GM19438 (cell line): ENCODE measurements at regions not wholly inside any gene's neighbourhood (a gene's known extent, or its start where the extent isn't known, plus 50 kb on each side); places are given as distances from the start of the nearest gene placed in this dataset.

ENCODE experiments used
- ATAC-seq: cut with Tn5 transposase; IDR thresholded peaks from one replicate; pipeline ENCODE4 v1.9.1; 2021; ENCODE audit warnings: low read depth; ENCODE audit not compliant: unreplicated experiment

GRCh38 chr6:133630651-133631050 is 258.3 kb upstream of the TCF21 start:
- no peak for ATAC-seq

- no peak for ATAC-seq
Observed at GRCh38 chr6:133631421-133631820, 257.5 kb upstream of the TCF21 start.

DNA sequence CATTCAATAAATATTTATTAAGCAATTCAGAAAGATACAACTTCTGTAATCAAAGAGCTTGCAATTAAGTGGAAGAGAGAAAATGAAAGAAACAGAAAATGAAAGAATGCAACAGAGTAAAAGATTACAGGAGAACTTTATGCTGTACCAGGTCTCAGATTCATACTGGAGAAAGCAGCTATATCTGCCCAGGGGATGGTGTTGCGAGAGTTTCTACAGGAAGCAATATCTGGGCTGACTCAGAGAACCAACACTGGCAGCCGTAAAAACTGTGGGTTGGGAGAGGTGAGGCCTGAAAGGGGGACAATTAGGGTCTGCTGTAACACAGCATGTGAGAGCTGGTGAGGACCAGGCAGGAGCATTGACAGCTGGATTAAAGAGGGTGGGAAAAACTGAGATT is 256.7 kb upstream of the TCF21 start:
- ATAC-seq = no peak

DNA sequence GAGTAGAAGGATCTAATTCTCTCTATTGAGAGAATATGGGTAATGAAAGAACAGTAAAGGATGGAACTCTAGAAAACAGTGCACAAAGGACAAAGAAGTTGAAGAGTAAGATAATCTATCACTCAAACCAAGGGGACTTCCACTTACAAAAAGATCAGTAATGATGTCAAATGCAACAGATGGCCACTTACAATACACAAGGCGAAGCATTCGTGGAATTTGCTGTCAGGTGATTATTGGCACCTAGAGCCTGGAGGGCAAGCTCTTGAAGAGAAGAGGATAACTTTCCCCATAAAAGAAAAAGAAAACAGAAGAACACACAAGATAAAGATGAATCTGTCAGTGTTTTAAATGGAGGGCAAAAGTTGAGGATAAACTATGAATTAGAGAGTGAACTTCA is 256.0 kb upstream of the TCF21 start:
- ATAC-seq = no peak

- ATAC-seq = no peak
Observed at GRCh38 chr6:133634474-133634873, 254.4 kb upstream of the TCF21 start.

DNA sequence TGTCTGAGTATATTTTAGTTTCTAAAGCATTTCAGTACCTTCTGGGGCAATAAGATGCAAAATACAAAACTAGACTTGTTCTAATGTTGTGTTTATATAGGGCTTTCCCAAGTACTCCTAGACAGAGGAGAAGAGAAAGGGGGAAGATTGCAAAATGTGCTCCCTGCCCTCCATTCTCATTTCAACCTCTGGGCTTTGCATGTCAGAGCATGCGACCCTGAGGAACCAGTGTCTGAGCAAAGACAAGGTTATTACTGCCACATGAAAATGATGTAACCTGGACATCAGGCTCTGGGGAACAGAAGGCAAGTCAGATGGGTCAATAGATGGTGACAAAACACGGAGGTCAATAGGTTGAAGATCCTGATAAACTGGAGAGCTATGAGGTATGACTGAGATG is 253.5 kb upstream of the TCF21 start:
- ATAC-seq = no peak

- ATAC-seq = no peak
Observed at GRCh38 chr6:133637436-133637835, 251.5 kb upstream of the TCF21 start.

DNA sequence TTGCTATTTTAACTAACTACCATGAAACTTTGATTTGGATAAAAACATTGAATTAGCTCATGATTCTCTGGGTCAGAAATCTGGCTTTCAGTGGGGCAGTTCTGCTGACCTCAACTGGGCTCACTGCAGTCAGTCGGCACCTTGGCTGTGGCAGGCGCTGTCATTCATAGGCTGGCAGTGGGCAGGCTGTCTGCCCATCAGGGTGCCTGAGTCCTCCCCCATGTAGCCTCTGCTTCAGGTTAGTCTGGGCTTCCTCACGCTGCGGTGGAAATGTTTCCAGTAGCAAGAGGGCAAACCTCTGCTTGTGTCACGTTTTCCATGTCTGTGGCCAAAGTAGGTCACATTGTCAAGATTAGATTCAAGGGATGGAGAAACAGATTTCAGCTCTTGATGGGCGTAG is 251.0 kb upstream of the TCF21 start:
- no peak for ATAC-seq

GRCh38 chr6:133641104-133641503 is 247.8 kb upstream of the TCF21 start:
- ATAC-seq = no peak

GRCh38 chr6:133644548-133644891 is 244.4 kb upstream of the TCF21 start:
- ATAC-seq = no peak

GRCh38 chr6:133644892-133645619 is 243.9 kb upstream of the TCF21 start:
- no peak for ATAC-seq

- no peak for ATAC-seq
Observed at GRCh38 chr6:133645966-133646740, 242.8 kb upstream of the TCF21 start.

DNA sequence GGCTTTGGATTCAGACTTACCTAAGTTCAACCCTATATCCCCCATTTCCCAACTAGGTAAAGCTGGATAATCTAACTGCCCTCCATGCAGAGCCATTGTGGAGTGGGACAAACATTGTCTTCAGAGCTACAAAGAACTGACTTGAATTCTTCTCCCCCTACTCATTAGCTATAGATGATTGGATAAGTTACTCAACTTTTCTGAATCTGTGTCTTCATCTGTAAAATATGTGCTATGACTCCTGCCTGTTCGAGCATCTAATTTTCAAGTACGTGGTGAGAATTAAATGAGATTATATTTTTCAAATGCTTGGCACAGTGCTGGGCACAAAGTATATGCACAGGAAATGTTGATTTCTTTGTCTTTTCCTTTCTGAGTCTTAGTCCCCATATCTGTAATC is 240.3 kb upstream of the TCF21 start:
- no peak for ATAC-seq

DNA sequence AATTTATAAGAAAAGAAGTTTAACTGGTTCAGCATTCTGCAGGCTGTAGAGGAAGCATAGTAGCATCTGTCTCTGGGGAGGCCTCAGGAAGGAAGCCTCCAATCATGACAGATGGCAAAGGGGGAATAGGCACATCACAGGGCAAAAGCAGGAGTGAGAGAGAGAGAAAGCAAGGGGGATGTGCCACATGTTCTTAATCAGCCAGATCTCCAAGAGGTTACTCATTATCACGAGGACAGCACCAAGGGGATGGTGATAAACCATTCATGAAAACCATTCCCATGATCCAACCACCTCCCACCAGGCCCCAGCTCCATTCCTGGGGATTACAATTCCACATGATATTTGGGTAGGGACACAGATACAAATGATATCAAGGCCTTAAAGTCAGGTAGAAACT is 217.5 kb upstream of the TCF21 start:
- ATAC-seq = no peak

GRCh38 chr6:133673056-133673455 is 215.9 kb upstream of the TCF21 start:
- ATAC-seq = no peak

- ATAC-seq = no peak
Observed at GRCh38 chr6:133674661-133675060, 214.3 kb upstream of the TCF21 start.

DNA sequence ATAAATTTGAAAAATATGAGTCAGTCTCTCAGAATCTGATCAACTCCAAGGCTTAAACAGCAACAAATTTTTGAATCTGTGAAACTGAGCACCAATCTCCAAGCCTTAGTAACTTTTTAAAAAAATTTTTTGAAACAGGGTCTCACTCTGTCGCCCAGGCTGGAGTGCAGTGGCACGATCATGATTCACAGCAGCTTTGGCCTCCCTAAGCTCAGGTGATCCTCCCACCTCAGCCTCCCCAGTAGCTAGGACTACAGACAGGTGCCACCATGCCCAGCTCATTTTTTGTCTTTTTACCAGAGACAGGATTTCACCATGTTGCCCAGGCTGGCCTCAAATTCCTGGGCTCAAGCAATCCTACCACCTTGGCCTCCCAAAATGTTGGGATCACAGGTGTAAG is 207.9 kb upstream of the TCF21 start:
- no peak for ATAC-seq

DNA sequence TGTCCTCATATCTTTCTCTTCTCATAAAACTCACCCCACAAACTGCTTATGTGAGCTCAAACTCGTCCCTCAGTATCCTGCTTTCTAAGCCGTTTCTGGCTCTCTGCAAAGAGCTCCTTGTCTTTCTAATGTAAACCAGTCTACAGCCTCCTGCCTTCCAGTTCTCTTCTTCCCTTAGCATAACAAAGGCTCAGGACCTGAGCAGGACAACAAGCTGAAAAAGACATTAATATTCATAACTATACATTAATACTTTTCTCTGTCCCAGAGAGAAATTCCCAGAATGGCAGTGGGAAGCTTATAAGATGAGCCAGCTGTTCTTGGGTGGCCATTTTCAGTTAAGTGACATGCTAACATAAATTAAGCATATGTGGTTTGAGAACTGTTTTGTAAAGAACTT is 207.0 kb upstream of the TCF21 start:
- no peak for ATAC-seq

DNA sequence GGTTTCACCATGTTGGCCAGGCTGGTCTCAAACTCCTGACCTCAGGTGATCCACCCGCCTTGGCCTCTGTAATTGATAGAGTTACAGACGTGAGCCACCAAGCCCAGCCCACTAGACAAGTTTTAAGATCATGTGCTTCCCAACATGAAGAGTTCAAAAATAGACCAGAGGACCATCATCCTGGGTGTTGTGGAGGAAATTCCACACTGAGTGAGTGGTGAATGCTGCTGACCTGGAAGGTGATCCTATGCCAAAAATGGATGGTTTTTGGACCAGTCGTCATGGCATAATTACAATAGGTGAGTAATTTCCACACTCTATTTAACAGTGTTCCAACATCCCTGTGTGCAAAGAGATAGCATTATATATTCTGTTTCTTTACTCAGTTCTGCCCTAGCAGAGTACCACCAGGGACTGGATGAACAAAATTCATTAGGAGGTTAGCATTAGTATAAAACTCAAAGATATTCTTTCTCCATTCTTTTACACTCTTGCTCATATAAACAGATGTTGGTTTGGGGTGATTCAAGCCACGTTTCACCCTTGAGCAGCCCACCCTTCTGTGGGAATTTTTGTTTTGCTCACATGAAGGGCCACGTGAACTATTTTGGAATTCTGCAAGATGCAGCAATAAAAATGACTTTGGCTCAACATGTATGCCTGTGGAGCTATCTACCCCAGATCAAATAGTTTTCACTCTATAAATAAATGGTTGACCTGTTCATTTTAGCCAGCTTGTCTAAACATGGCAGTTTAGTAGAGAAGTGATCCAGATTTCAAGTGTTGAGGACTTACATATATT is 206.2 kb upstream of the TCF21 start:
- no peak for ATAC-seq

DNA sequence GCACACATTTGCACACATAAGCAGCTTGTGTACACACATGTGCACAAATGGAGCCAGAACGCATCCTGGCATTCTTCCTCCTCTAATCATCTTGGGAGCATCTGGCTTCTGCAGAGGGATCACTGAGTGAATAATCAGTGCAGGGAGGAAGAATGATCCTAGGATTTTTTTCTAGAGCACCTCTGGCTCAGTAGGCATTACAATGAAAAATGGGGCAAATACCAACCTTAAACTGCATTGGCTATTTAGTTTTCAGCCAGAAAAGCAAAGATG is 205.7 kb upstream of the TCF21 start:
- ATAC-seq = no peak

DNA sequence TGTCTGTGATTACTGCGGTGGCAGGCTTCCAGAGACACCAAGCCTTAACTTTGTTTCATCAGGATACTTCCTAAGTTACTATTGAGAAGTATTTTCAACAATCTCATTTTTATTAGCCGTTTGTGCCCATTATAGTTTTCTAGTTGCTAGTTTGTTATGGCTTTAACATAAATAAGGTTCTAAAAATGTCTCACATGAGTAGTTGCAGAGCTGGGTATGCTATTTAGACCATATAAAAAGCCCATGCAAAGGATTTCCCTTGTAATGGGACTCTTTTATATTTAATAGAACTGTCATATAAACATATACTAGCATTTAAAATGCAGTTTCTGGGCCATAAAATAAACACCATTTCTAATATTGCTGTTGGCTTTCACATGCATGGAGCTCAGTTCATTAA is 205.3 kb upstream of the TCF21 start:
- ATAC-seq = no peak
